A673 (cell line): ENCODE measurements at regions not wholly inside any gene's neighbourhood (a gene's known extent, or its start where the extent isn't known, plus 50 kb on each side); places are given as distances from the start of the nearest gene placed in this dataset.

Experiments
- BruUV-seq: library from RNA; stranded (reverse); fragments of 400-500 nt; replicated peaks from 2 replicates; lab custom pipeline; 2021; lab: Mats Ljungman, UMichigan
- CTCF ChIA-PET: fragments of 300-600 bp; sonication (Branson Sonifier 250); formaldehyde crosslinking; loops from one replicate; lab custom pipeline; 2022; ENCODE audit warnings: antibody characterized with exemption; lab: Charles Lee
- POLR2A ChIA-PET: fragments of 300-600 bp; sonication (Branson Sonifier 250); formaldehyde crosslinking; loops from one replicate; lab custom pipeline; 2022; ENCODE audit warnings: antibody characterized with exemption; ENCODE audit not compliant: low non-redundant PET; lab: Charles Lee
- DNase-seq: peaks from one replicate; pipeline ENCODE4 v3.0.0-alpha.2; 2015; ENCODE audit warnings: low spot score
- H3K27ac ChIP-seq: fragments of 200-600 bp; sonication (generic); 2 replicates; pipeline ENCODE4 v1.5.1; 2016; ENCODE audit warnings: mixed run types, low read depth, mild to moderate bottlenecking, mixed read lengths, antibody characterized with exemption, low read length; ENCODE audit not compliant: poor library complexity, severe bottlenecking
- H3K27me3 ChIP-seq: fragments of 200-600 bp; sonication (generic); replicated peaks from 2 replicates; pipeline ENCODE4 v1.6.1; 2017; ENCODE audit warnings: mixed run types, low read depth, mild to moderate bottlenecking, mixed read lengths, antibody characterized with exemption, low read length; ENCODE audit not compliant: insufficient read depth, poor library complexity
- H3K36me3 ChIP-seq: fragments of 200-600 bp; sonication (generic); 2 replicates; pipeline ENCODE4 v1.6.1; 2016; ENCODE audit warnings: mixed run types, mild to moderate bottlenecking, mixed read lengths, antibody characterized with exemption, low read length; ENCODE audit not compliant: insufficient read depth, poor library complexity, severe bottlenecking
- H3K4me1 ChIP-seq: fragments of 200-600 bp; sonication (generic); 2 replicates; pipeline ENCODE4 v1.6.1; 2017; ENCODE audit warnings: mixed run types, mild to moderate bottlenecking, mixed read lengths, antibody characterized with exemption, low read length; ENCODE audit not compliant: insufficient read depth, poor library complexity, severe bottlenecking
- H3K4me3 ChIP-seq: fragments of 200-600 bp; sonication (generic); 2 replicates; pipeline ENCODE4 v1.5.1; 2016; ENCODE audit warnings: low read depth, mixed run types, mild to moderate bottlenecking, mixed read lengths, low read length; ENCODE audit not compliant: poor library complexity, severe bottlenecking
- H3K9me3 ChIP-seq: fragments of 200-600 bp; sonication (generic); 2 replicates; pipeline ENCODE4 v1.6.1; 2016; ENCODE audit warnings: mixed run types, low read depth, mild to moderate bottlenecking, mixed read lengths, antibody characterized with exemption, low read length; ENCODE audit not compliant: poor library complexity, severe bottlenecking
- CTCF ChIP-seq: fragments of 300-800, 200-600 bp; sonication (generic); conservative IDR thresholded peaks from 2 replicates; pipeline ENCODE4 v1.5.1; 2017; ENCODE audit warnings: low read depth, mild to moderate bottlenecking, antibody characterized with exemption, low read length, moderate library complexity, mixed read lengths
- EZH2 ChIP-seq: fragments of 200-600 bp; sonication (generic); IDR thresholded peaks from 2 replicates; pipeline ENCODE4 v1.6.1; 2017; ENCODE audit warnings: borderline replicate concordance, low read depth, mild to moderate bottlenecking, mixed read lengths, antibody characterized with exemption, low read length; ENCODE audit not compliant: poor library complexity, severe bottlenecking
- intact Hi-C: fragments of 100-400 bp; cut with micrococcal nuclease; formaldehyde crosslinking; loops from one replicate; pipeline ENCODE4 v1.10.0; 2022; ENCODE audit not compliant: unreplicated experiment

DNA sequence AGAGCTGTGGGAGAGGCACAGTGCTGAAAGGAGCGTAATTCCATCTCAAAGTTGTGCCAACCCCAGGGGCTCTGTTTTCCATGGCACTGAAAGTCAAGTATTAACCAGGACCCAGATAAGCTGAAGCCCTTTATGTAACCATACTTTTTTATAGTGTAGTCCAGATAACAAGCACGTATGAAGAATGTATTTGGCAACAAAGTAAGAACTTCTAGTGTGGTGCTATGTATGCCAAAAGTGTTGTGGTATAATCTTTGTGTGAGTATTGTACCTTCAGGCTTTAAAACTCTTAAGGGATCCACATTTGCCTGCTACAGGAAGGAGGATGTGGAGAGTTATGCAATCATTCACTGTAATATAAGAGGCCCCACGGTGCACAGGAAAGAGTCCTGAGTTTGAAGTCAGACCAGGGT, 129.4 kb downstream of the IBTK start:
- intact Hi-C loops: no loop called here
- H3K27me3 ChIP-seq: no peaks in the 10 kb centered on the region
- peaks cover 14% of the 10 kb centered on the region for H3K4me1 ChIP-seq
- H3K36me3 ChIP-seq: no peaks in the 10 kb centered on the region
- CTCF ChIA-PET: no interaction called here
- POLR2A ChIA-PET: no interaction called here
- no peak overlapping the region for H3K4me3 ChIP-seq
- H3K27ac ChIP-seq: no peak overlapping the region
- DNase-seq: peak; percentile 37
- TF ChIP-seq EZH2 (no peak), CTCF (no peak)
- no TSS peak for BruUV-seq
- no peaks in the 10 kb centered on the region for H3K9me3 ChIP-seq

DNA sequence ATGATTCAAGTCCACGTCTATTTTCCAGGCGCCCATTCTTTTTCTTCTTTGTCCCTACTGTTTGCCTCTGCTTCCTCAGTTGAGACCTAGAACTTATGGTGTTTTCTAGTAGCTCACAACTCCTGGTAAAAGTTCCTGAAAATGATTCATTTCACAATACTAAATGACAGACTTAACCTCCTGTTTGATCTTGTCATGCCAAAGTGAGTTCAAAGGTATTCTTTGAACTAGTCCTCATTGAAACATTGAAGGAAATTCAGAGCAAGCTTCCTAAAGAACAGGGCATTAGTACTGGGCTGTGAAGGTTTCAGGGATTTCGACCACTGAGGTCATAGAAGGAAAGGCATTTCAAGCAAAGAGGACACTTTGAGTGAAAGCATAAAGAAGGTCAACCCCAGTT, 132.8 kb downstream of the IBTK start:
- no TSS peak for BruUV-seq
- CTCF ChIA-PET: no interaction called here

GRCh38 chr6:82113231-82113630, 134.3 kb downstream of the IBTK start:
- no peaks in the 10 kb centered on the region for H3K36me3 ChIP-seq
- CTCF ChIA-PET: no interaction called here
- intact Hi-C loops: no loop called here
- peaks cover 21% of the 10 kb centered on the region for H3K4me1 ChIP-seq
- no peaks in the 10 kb centered on the region for H3K27me3 ChIP-seq
- peaks cover 9% of the 10 kb centered on the region for H3K9me3 ChIP-seq
- TF ChIP-seq CTCF (no peak), EZH2 (no peak)
- BruUV-seq: no TSS peak
- peak; percentile 55 for DNase-seq
- no peak overlapping the region for H3K27ac ChIP-seq
- H3K4me3 ChIP-seq: no peak overlapping the region
- POLR2A ChIA-PET: no interaction called here

More for the DNA sequence above, 132.8 kb downstream of the IBTK start:
- no peak overlapping the region for H3K27ac ChIP-seq
- no peaks in the 10 kb centered on the region for H3K36me3 ChIP-seq
- H3K4me1 ChIP-seq: peaks cover 22% of the 10 kb centered on the region
- intact Hi-C loops: loop anchor here (2.0 kb wide), 1 partner anchor 24 kb away; no protein-coding TSS in a partner anchor
- TF ChIP-seq EZH2 (no peak), CTCF (no peak)
- DNase-seq: no peak
- H3K27me3 ChIP-seq: no peaks in the 10 kb centered on the region
- H3K9me3 ChIP-seq: peaks cover 9% of the 10 kb centered on the region
- H3K4me3 ChIP-seq: no peak overlapping the region
- POLR2A ChIA-PET: no interaction called here
